ENCODE measurements at regions not wholly inside any gene's neighbourhood (a gene's known extent, or its start where the extent isn't known, plus 50 kb on each side); places are given as distances from the start of the nearest gene placed in this dataset.
"Not testable (repeated sequence)": the region's sequence is repeated elsewhere in the genome, so short reads cannot be mapped to it uniquely, and the experiment has no call there.

GRCh38 chr9:67353961-67354360 lies 361.6 kb upstream of the SPATA31A3 start:
- CTCF ChIA-PET, result not testable (repeated sequence)

GRCh38 chr9:67349424-67349759 lies 357.0 kb upstream of the SPATA31A3 start:
- CTCF ChIA-PET; H3K4me3 ChIP-seq (ENCODE audit: low read depth, low read length); DNase-seq (ENCODE audit: low read depth, low spot score); POLR2A ChIA-PET: not testable (repeated sequence)

More at GRCh38 chr9:67353961-67354360, 361.6 kb upstream of the SPATA31A3 start:
- DNase-seq (ENCODE audit: low read depth, low spot score); POLR2A ChIA-PET; H3K4me3 ChIP-seq (ENCODE audit: low read depth, low read length): not testable (repeated sequence)

- DNase-seq (ENCODE audit: low read depth, low spot score); CTCF ChIA-PET; H3K4me3 ChIP-seq (ENCODE audit: low read depth, low read length); POLR2A ChIA-PET: not testable (repeated sequence)
Observed at GRCh38 chr9:67348562-67349423, 356.4 kb upstream of the SPATA31A3 start.

- H3K4me3 ChIP-seq (ENCODE audit: low read depth, low read length); CTCF ChIA-PET; POLR2A ChIA-PET; DNase-seq (ENCODE audit: low read depth, low spot score): not testable (repeated sequence)
Observed at GRCh38 chr9:67348094-67348493, 355.7 kb upstream of the SPATA31A3 start.

GRCh38 chr9:67339216-67339615 lies 346.9 kb upstream of the SPATA31A3 start:
- H3K4me3 ChIP-seq (ENCODE audit: low read depth, low read length); CTCF ChIA-PET; POLR2A ChIA-PET; DNase-seq (ENCODE audit: low read depth, low spot score): not testable (repeated sequence)

GRCh38 chr9:67338201-67338600 lies 345.9 kb upstream of the SPATA31A3 start:
- POLR2A ChIA-PET; CTCF ChIA-PET; H3K4me3 ChIP-seq (ENCODE audit: low read depth, low read length); DNase-seq (ENCODE audit: low read depth, low spot score): not testable (repeated sequence)

- CTCF ChIA-PET; H3K4me3 ChIP-seq (ENCODE audit: low read depth, low read length); POLR2A ChIA-PET; DNase-seq (ENCODE audit: low read depth, low spot score): not testable (repeated sequence)
Observed at GRCh38 chr9:67334727-67335572, 342.6 kb upstream of the SPATA31A3 start.

GRCh38 chr9:67331634-67332033 lies 339.3 kb upstream of the SPATA31A3 start:
- H3K4me3 ChIP-seq (ENCODE audit: low read depth, low read length); DNase-seq (ENCODE audit: low read depth, low spot score); POLR2A ChIA-PET; CTCF ChIA-PET: not testable (repeated sequence)

- POLR2A ChIA-PET; H3K4me3 ChIP-seq (ENCODE audit: low read depth, low read length); CTCF ChIA-PET; DNase-seq (ENCODE audit: low read depth, low spot score): not testable (repeated sequence)
Observed at GRCh38 chr9:67313409-67313808, 321.1 kb upstream of the SPATA31A3 start.

GRCh38 chr9:67312504-67312903 lies 320.2 kb upstream of the SPATA31A3 start:
- H3K4me3 ChIP-seq (ENCODE audit: low read depth, low read length); DNase-seq (ENCODE audit: low read depth, low spot score); POLR2A ChIA-PET; CTCF ChIA-PET: not testable (repeated sequence)

GRCh38 chr9:67307109-67307508 lies 314.8 kb upstream of the SPATA31A3 start:
- CTCF ChIA-PET; POLR2A ChIA-PET; DNase-seq (ENCODE audit: low read depth, low spot score); H3K4me3 ChIP-seq (ENCODE audit: low read depth, low read length): not testable (repeated sequence)

- POLR2A ChIA-PET; H3K4me3 ChIP-seq (ENCODE audit: low read depth, low read length); DNase-seq (ENCODE audit: low read depth, low spot score); CTCF ChIA-PET: not testable (repeated sequence)
Observed at GRCh38 chr9:67288797-67289196, 296.4 kb upstream of the SPATA31A3 start.

- POLR2A ChIA-PET; DNase-seq (ENCODE audit: low read depth, low spot score); CTCF ChIA-PET; H3K4me3 ChIP-seq (ENCODE audit: low read depth, low read length): not testable (repeated sequence)
Observed at GRCh38 chr9:67288117-67288735, 295.9 kb upstream of the SPATA31A3 start.

GRCh38 chr9:67284299-67284698 lies 291.9 kb upstream of the SPATA31A3 start:
- CTCF ChIA-PET; DNase-seq (ENCODE audit: low read depth, low spot score); H3K4me3 ChIP-seq (ENCODE audit: low read depth, low read length); POLR2A ChIA-PET: not testable (repeated sequence)

- H3K4me3 ChIP-seq (ENCODE audit: low read depth, low read length); CTCF ChIA-PET; DNase-seq (ENCODE audit: low read depth, low spot score); POLR2A ChIA-PET: not testable (repeated sequence)
Observed at GRCh38 chr9:67281574-67281973, 289.2 kb upstream of the SPATA31A3 start.

GRCh38 chr9:67269692-67270091 lies 277.3 kb upstream of the SPATA31A3 start:
- POLR2A ChIA-PET, CTCF ChIA-PET: not testable (repeated sequence)

GRCh38 chr9:67257894-67258293 lies 265.5 kb upstream of the SPATA31A3 start:
- POLR2A ChIA-PET; DNase-seq (ENCODE audit: low read depth, low spot score); CTCF ChIA-PET; H3K4me3 ChIP-seq (ENCODE audit: low read depth, low read length): not testable (repeated sequence)

More at GRCh38 chr9:67269692-67270091, 277.3 kb upstream of the SPATA31A3 start:
- DNase-seq (ENCODE audit: low read depth, low spot score); H3K4me3 ChIP-seq (ENCODE audit: low read depth, low read length): not testable (repeated sequence)
